BLaER1 (cell line): ENCODE measurements at regions not wholly inside any gene's neighbourhood (a gene's known extent, or its start where the extent isn't known, plus 50 kb on each side); places are given as distances from the start of the nearest gene placed in this dataset.
"Not testable (repeated sequence)": the region's sequence is repeated elsewhere in the genome, so short reads cannot be mapped to it uniquely, and the experiment has no call there.

Source experiments
- H3K27ac ChIP-seq: shearing (Covaris generic); formaldehyde crosslinking; 2 replicates; pipeline ENCODE4 v1.8.1; 2022
- H3K27me3 ChIP-seq: shearing (Covaris generic); formaldehyde crosslinking; 2 replicates; pipeline ENCODE4 v1.8.1; 2022
- H3K36me3 ChIP-seq: shearing (Covaris generic); formaldehyde crosslinking; 2 replicates; pipeline ENCODE4 v1.8.1; 2022
- H3K4me1 ChIP-seq: shearing (Covaris generic); formaldehyde crosslinking; 2 replicates; pipeline ENCODE4 v1.8.1; 2022
- H3K4me2 ChIP-seq: shearing (Covaris generic); formaldehyde crosslinking; 2 replicates; pipeline ENCODE4 v1.8.1; 2022
- H3K4me3 ChIP-seq: shearing (Covaris generic); formaldehyde crosslinking; 2 replicates; pipeline ENCODE4 v1.8.1; 2022
- H3K9ac ChIP-seq: shearing (Covaris generic); formaldehyde crosslinking; 2 replicates; pipeline ENCODE4 v1.8.1; 2022
- H3K9me3 ChIP-seq: shearing (Covaris generic); formaldehyde crosslinking; 2 replicates; pipeline ENCODE4 v1.8.1; 2022
- H4K20me1 ChIP-seq: shearing (Covaris generic); formaldehyde crosslinking; 2 replicates; pipeline ENCODE4 v1.8.1; 2022
- Cebpa-rat ChIP-seq: shearing (Covaris generic); IDR thresholded peaks from 2 replicates; pipeline ENCODE4 v1.8.1; 2022

DNA sequence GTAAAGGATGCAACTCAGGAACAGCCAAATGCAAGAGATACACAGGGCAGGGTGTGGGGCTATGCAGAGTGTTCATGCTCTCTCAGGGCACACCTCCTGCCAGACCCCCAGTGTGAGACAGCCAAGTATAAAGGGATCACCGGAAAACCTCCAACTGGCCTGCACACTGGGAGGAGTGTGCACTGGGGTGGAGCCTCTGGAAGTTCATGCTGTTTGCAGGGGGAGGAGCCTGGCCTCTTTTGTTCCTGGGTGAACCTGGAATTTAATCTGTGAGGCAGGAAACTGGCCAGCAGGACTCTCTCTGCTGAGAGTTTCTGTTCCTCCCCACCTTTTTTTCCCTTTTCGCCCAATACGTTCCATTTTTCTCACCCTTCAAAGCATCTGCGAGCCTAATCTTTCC, 204.1 kb downstream of the WNT5A start:
- Histone ChIP-seq H3K4me1 (no peaks in the 10 kb centered on the region), H4K20me1 (no peaks in the 10 kb centered on the region), H3K4me2 (no peak overlapping the region), H3K27me3 (no peaks in the 10 kb centered on the region), H3K4me3 (no peak overlapping the region), H3K9me3 (no peaks in the 10 kb centered on the region), H3K27ac (no peak overlapping the region), H3K36me3 (no peaks in the 10 kb centered on the region), H3K9ac (no peak overlapping the region)
- TF ChIP-seq Cebpa-rat = no peak

DNA sequence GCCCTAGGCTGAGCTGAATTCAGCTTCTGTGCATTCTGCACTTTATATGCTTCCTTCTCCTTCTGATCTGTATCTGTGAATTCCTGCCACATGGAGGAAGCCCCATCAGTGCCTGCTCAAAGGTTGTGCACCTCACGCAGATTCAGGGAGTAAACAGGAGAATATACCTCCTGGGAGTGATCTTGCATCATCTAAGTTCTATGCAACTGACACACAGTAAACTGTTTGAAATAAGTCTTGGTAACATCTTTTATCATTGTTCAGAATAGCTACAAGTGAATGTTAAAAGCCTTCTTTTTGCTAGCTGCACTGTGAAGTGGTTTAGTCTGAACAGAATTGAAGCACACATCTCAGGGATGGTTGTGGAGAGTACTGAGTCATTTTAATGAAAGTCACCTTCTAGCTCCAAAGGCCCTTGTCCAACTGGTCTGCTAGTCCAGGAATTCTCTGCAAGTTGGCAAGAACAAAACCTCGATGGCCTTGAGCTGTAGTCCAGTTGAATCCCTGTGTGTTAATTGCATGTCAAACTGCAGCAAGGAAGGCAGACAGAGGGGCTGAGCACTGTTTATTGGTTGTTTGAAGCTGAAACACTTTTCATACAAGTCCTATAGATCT, 215.0 kb downstream of the WNT5A start:
- Histone ChIP-seq H3K36me3 (no peaks in the 10 kb centered on the region), H3K9ac (no peak overlapping the region), H3K4me1 (no peaks in the 10 kb centered on the region), H3K27me3 (no peaks in the 10 kb centered on the region), H3K27ac (no peak overlapping the region), H3K4me3 (no peak overlapping the region), H4K20me1 (no peaks in the 10 kb centered on the region), H3K4me2 (no peak overlapping the region), H3K9me3 (no peaks in the 10 kb centered on the region)
- TF ChIP-seq Cebpa-rat = no peak

DNA sequence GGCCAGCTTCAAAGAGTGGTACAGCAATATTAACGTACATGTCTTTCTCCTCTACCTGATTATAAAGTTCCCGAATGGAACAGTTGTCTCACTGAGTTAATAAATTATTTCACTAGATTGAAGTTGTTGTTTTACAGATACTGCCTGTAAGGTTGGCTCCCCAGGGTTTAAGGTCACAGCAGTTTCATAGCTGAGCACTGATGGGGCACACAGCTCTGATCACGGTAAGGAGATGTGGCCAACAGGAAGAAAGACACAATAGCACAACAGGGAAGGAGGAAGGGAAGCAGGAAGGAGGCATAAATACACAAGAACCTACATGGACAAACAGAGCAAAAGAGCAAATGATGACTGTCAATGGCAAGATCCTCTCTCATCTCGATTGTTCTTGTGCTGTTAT, 215.6 kb downstream of the WNT5A start:
- no peak overlapping the region for H3K4me2 ChIP-seq
- H3K27me3 ChIP-seq = no peaks in the 10 kb centered on the region
- no peak overlapping the region for H3K27ac ChIP-seq
- H3K9me3 ChIP-seq = no peaks in the 10 kb centered on the region
- TF ChIP-seq Cebpa-rat = no peak
- no peaks in the 10 kb centered on the region for H4K20me1 ChIP-seq
- no peaks in the 10 kb centered on the region for H3K4me1 ChIP-seq
- H3K9ac ChIP-seq = no peak overlapping the region
- H3K4me3 ChIP-seq = no peak overlapping the region
- no peaks in the 10 kb centered on the region for H3K36me3 ChIP-seq

DNA sequence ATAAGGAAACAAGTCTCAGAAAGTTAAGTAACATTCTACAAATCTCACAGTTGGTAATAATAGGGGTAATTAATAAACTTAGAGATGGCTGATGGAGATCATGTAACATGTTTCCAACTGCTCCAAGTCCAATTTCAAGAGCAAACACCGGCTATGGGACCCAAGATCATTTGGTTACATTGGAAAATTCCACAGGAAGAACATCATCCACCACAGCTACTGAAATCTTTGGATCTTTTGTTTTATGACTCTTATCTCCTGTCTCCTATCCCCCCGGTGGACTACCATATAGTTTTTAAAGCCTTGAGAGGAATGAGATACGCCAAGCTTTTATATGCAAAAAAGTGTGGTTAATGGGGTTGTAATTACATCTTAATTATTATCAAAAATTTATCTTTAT, 216.1 kb downstream of the WNT5A start:
- TF ChIP-seq Cebpa-rat = no peak

DNA sequence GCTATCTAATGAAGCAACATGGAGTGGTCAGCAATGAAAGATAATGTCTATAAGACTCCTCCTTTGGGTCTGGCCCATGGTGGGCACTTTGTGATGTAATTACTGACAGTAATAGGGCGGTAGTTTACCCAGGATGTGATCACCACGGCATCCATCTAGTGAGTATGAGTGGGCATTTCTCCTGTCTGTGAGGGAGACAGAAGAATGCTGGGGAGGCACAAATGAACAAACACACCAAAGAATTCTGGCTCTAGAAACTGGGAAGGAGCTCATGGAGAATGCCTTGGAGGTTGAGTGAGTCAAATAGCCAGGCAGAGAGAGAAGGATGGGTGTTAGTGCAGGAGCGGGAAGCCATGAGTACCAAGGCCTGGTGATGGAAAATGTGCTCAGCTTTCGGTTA, 217.5 kb downstream of the WNT5A start:
- Histone ChIP-seq H3K27me3 (no peaks in the 10 kb centered on the region), H3K36me3 (no peaks in the 10 kb centered on the region), H3K27ac (no peak overlapping the region), H3K9ac (no peak overlapping the region), H3K4me3 (no peak overlapping the region), H4K20me1 (no peaks in the 10 kb centered on the region), H3K4me2 (no peak overlapping the region), H3K4me1 (no peaks in the 10 kb centered on the region), H3K9me3 (no peaks in the 10 kb centered on the region)
- TF ChIP-seq Cebpa-rat = no peak

More for the DNA sequence above, 216.1 kb downstream of the WNT5A start:
- Histone ChIP-seq H3K4me3 (no peak overlapping the region), H3K36me3 (no peaks in the 10 kb centered on the region), H4K20me1 (no peaks in the 10 kb centered on the region), H3K9me3 (no peaks in the 10 kb centered on the region), H3K4me2 (no peak overlapping the region), H3K27me3 (no peaks in the 10 kb centered on the region), H3K4me1 (no peaks in the 10 kb centered on the region), H3K27ac (no peak overlapping the region), H3K9ac (no peak overlapping the region)

DNA sequence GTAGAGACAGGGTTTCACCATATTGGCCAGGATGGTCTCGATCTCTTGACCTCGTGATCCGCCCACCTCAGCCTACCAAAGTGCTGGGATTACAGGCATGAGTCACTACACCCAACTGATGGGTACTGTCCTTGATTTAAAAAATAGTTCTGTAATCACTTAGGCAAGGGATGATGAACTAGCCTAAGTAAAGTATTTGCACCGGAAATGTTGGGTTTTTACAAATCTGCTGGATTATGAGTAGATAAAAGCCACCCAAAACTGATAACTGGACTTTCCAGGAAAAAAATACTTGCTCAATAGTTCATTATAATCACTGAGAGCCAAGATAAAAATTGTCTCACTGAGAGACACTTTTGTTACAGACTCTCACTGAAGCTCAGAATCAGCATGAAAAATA, 218.0 kb downstream of the WNT5A start:
- H3K4me1 ChIP-seq = no peaks in the 10 kb centered on the region
- no peak overlapping the region for H3K4me3 ChIP-seq
- H3K9ac ChIP-seq = no peak overlapping the region
- no peaks in the 10 kb centered on the region for H3K36me3 ChIP-seq
- no peaks in the 10 kb centered on the region for H3K27me3 ChIP-seq
- H3K27ac ChIP-seq = no peak overlapping the region
- no peak for TF ChIP-seq Cebpa-rat
- H4K20me1 ChIP-seq = no peaks in the 10 kb centered on the region
- no peaks in the 10 kb centered on the region for H3K9me3 ChIP-seq
- H3K4me2 ChIP-seq = no peak overlapping the region

DNA sequence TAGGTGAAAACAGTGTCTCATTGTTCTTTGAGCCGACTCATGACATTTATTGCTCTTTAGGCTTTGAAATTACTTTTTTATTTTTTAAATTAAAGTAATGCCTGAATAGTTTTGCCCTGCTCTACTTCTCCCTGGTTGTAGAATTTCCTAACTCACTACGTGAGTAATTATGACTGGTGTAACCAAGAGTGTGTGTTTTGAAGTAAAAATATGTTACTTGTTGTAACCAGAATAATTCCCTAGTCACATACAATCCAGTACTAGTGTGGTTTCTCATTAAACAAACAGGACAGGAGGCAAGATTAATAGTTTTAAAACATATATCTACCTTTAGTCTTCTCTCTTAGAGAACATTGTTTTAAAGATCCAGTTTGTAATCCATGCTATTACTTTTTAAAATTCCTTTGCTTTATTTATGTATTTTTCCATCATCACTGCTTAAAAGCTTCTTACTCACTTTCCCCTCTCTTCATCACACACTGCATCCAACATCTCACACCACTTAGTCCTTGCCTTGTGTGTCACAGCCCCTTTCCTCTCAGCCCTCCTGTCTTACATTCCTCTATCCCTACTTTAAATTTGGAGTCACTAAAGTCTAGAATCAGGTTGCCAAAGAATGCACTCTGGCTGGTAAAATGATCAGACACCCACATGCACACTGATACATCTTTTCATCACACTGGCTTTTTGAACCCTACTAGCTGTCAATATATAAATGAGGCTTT, 219.7 kb downstream of the WNT5A start:
- H3K36me3 ChIP-seq = no peaks in the 10 kb centered on the region
- no peaks in the 10 kb centered on the region for H3K27me3 ChIP-seq
- no peak overlapping the region for H3K4me3 ChIP-seq
- no peaks in the 10 kb centered on the region for H3K9me3 ChIP-seq
- TF ChIP-seq Cebpa-rat = no peak
- H3K9ac ChIP-seq = no peak overlapping the region
- H4K20me1 ChIP-seq = no peaks in the 10 kb centered on the region
- H3K27ac ChIP-seq = no peak overlapping the region
- H3K4me1 ChIP-seq = no peaks in the 10 kb centered on the region
- no peak overlapping the region for H3K4me2 ChIP-seq

DNA sequence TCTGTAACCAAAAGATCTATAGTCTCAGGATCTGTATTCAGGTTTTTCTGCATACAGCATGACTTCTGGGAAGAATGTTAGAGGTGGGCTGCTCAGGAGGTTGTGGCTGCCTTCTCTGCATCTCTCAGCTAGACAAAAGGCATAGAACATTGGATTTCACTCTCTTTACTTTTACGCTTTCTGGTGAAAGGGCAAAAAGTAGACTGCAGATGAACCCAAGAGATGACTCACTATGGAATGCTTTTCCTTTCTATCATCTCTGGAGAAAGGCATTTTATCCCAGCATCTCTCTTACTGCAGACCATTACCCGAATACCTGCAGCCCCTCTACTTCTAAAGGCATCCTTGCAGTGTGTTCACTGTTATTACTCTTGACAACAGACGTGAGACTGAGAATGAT, 222.2 kb downstream of the WNT5A start:
- no peak for TF ChIP-seq Cebpa-rat
- Histone ChIP-seq H3K27ac (no peak overlapping the region), H3K9ac (no peak overlapping the region)

DNA sequence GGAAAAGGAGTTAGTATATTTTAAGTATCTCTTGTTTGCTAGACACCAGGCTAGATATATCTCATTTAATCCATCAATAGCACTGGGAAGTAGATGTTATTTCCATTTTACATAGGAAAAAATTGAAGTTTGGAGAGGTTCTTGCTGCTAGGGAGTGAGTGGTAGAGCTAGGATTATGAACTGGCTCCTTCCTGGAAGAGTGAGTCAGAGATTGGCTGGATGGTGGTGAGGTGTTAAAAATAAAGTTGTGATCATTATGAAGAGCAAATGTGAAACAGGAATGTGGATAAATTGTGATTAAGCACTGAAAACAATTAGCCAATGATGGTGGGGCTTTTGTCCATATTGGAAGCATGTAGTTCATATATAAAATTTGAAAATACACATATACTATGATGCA, 234.2 kb downstream of the WNT5A start:
- H4K20me1 ChIP-seq = no peaks in the 10 kb centered on the region
- no peaks in the 10 kb centered on the region for H3K27me3 ChIP-seq
- H3K36me3 ChIP-seq = no peaks in the 10 kb centered on the region
- H3K27ac ChIP-seq = no peak overlapping the region
- H3K4me3 ChIP-seq = no peak overlapping the region
- peaks cover 19% of the 10 kb centered on the region for H3K9me3 ChIP-seq
- no peak for TF ChIP-seq Cebpa-rat
- no peak overlapping the region for H3K4me2 ChIP-seq
- H3K9ac ChIP-seq = no peak overlapping the region
- no peaks in the 10 kb centered on the region for H3K4me1 ChIP-seq

More for the DNA sequence above, 222.2 kb downstream of the WNT5A start:
- Histone ChIP-seq H3K4me2 (no peak overlapping the region), H4K20me1 (no peaks in the 10 kb centered on the region), H3K36me3 (no peaks in the 10 kb centered on the region), H3K4me3 (no peak overlapping the region), H3K27me3 (no peaks in the 10 kb centered on the region), H3K4me1 (no peaks in the 10 kb centered on the region), H3K9me3 (no peaks in the 10 kb centered on the region)

DNA sequence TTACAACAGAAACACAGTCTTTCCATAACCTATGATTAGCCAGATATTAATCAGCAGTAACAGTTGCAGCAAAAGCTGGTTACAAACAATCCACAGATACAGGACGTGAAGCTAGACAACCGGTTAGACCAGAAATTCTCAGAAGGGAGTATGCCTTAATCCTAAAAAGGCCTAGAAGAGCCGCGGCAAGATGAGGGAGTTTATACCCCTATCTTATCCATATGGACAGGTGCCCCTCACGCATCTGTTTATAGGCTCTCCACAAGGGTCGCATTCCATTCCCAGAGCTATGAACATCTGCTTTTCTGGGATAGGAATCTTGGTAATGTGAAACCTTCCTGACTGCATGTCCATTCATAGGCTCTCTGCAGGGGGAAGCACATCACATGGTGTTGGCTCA, 237.9 kb downstream of the WNT5A start:
- not testable (repeated sequence) for H3K36me3 ChIP-seq, H3K27me3 ChIP-seq, H3K27ac ChIP-seq, H3K9ac ChIP-seq, H4K20me1 ChIP-seq, H3K4me2 ChIP-seq, H3K4me1 ChIP-seq, H3K4me3 ChIP-seq
- peaks cover 19% of the 10 kb centered on the region for H3K9me3 ChIP-seq
